Endometrium (tissue), 2 donors: ENCODE measurements at regions not wholly inside any gene's neighbourhood (a gene's known extent, or its start where the extent isn't known, plus 50 kb on each side); places are given as distances from the start of the nearest gene placed in this dataset.

Experiments used
- FAIRE-seq: peaks from 2 replicates; lab custom pipeline; 2012; peaks lifted over from hg19 to GRCh38; lab: Jason Lieb, UNC
- donor health status: control.
- donor health status: control.

DNA sequence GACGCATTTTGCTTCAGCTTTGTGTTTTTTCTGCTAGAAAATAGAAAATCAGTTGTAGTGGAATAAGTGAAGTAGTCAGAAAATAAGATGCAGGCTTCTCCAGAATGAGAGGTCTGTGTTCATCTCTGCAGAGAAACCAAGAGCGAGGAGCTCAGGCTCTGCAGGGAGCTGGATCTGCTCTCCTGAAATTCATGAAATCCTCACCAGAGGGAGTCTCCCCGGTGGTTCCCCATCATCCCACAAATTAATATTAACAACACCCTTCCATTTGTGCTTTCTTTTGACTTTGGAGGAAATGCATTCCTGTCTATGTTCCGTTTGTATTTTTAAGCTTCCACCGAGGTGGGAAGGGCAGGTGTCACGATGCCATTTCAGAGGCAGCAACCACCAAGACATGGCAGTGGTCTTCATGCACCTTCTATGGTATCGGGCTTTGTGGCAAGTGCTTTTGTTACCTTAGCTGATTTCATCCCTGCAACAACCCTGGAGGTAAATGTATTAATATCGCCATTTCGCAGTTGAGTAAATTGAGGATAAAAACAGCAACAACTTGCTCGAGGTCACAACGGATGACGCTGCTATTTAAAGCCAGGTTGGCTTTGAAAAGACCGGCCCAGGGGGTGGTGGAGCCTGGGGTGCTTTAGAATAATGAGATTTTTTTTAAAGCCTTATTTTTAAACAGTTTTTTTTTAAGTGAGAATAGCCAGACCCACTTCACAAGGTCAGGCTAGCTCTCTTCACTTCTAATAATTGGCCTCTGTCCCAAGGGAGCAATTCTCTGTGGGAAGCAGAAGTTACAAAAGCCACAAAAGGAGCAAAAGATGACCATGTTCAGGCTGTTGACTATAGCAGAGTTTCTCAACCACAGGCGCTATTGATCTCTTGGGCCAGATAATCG, 367.6 kb upstream of the ERCC4 start:
- peak; percentile 77 for FAIRE-seq

DNA sequence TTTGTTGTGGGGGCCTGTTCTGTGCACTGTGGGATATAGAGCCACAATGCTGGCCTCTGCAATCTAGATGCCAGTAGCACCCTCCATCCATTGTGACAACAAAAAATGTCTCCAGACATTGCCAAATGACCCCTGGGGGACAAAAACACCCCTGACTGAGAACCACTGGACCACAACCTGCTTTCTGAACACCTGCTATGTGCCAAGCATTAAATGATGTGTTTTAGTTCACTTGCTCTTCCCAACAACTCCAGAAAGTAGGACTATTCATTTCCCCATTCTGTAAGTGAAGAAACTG, 367.0 kb upstream of the ERCC4 start:
- no peak for FAIRE-seq

DNA sequence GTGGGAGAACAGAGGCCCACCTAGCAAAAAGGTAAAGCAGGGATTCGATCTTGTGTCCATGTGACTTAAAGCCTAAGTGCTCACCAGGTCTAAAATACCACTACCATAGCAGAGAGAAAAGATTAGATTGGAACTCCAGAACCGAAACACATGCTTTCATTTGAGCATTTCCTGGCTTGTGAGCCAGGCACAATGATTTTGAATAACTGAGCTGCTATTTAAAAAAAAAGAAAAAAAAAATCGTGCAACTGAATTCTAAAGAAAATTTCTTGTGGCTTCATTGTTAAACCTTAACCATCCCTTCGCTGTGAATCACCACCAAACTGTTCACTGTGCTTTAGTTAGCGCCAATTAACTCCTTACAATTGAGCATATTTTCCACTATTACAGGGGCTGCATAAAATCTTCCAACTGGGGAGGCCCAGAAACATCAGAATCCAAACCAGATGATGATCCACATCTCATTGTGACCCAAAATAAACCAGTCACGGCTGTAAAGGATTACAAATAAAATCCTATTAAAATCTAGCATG, 366.4 kb upstream of the ERCC4 start:
- peak; percentile 60 for FAIRE-seq

DNA sequence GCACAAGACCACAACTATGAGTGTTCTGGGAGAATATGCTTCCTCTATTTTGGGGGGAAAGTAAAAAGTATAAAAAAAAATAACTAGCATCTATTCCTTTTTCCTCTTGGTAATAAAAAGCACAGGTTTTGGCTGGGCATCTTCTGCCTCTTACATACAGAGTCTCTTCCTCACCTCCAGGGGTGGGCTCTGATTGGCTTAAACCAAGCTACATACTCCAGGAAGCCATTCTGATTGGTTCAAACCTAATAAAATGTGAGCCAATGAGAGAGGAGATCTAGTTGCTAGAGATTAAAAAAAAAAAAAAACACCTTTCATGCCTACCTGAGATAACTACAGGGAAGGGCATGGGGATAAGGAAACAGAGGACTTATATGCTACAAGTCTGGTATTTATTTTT, 365.9 kb upstream of the ERCC4 start:
- FAIRE-seq, result no peak

DNA sequence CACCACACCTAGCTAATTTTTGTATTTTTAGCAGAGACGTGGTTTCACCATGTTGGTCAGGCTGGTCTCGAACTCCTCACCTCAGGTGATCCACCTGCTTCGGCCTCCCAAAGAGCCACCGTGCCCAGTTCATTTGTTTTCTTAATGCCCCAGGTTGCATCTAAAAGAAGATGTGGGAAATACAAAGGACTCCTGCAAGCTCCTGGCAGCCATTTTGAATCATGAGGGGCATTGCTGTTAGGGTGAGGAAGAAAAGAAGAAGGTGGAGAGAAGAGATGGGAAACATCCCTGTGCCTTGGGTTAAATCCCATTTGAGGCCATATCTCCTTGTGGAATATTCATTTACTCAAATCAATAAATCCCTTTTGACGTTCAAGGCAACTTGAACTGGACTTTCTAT, 365.3 kb upstream of the ERCC4 start:
- no peak for FAIRE-seq

DNA sequence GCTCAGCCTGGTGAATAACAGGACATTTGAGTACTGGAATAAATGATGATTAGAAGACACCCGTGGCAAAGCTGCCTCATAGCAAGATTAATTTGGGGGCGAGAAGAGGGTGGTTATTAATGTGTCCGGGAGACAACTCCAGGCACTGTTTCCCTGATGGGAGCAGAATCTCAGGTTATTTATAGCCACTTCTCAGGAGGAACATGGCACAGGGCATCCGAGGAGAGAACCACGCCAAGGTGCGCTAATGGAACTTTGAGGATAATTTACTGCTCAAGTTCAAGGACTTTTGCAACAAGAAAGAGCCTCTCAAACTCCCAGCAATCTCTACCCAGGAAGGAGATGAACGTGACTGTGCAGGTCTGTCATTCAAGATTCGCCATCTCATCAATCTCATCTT, 362.5 kb upstream of the ERCC4 start:
- no peak for FAIRE-seq

DNA sequence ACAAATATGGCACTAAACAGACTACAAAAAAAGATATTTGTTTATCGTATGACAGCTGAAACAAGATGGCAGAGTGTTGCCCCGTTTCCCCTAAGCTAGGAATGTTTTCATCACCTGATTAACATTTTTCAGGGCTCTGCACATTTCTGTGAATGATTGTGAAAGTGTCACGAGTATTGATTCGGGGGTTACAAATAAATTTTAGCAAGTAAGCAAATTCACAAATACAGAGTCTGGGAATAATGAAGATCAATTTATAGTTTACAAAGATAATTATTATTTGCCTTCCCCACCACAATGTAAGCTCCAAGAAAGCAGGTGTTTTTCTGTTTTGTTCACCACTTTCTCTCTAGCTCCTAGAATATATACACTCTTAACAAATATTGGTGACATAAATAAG, 361.2 kb upstream of the ERCC4 start:
- no peak for FAIRE-seq

DNA sequence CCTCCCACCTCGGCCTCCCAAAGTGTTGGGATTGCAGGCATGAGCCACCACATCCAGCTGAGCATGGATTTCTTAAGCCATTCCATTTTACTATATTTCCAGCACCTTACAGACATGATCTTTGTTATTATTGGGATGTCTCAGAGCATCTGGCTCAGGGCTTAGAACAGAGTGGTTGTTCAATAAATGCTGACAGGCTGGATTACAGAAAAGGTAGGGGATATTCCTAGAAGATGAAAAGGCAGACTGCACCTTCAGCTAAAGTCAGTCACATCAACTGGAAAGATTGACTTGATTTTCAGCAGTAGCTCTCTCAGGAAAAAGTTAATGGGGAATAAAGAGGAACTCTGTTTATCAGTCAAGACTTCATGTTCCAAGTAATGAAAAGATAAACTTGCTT, 360.3 kb upstream of the ERCC4 start:
- FAIRE-seq, result no peak

DNA sequence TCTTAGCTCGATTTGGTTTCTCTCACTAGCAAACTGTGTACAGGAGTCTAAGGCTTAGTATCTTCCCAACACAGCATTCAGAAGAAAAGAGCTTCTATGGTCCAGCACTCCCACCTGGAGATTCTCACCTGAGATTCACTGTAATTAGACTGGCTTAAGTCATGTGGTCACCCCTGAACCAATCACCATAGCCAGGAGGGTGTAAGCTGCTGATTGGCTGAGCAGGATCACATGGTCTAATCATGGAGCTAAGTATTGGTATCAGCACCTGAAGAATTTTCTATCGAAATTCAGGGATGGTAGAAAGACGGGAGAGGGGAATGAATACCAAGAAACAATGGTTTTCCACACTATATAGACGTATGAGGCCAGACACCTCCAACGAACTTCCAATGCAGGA, 359.8 kb upstream of the ERCC4 start:
- no peak for FAIRE-seq

DNA sequence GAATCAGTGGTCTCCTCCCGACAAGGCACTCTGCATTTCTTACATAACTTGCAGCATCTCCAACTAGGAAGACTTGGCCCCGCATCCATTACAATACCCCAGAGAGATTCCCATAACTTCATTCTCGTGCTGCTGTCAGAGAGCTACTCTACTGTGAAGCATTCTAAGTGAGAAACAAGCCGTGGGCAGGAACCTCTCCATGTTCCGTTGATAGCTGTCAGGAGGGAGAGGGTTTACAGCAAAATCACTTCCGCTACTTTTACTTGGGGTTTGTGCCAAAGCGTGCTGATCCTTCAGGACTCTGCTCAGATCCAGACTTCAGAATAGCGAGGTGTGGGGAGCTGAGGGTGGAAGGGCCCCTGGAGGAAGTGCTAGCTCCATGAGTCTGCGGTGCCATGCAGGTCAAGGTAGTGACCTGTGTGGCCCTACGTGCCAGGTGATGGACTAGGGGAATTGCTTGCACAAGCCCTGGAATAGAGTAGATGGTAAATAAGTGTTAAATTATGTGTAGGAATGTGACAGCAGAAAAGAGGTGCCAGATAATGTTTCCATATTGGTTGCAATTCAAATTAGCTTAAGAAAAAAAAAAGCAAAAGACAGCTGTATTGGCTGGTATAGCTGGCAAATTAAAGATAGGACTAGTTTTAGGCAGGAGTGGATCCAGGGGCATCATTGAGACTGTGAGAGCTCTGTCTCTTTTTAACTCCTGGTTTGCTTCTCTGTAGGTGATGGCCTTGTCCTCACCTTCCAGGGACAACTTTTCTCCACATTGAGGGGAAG, 358.5 kb upstream of the ERCC4 start:
- FAIRE-seq, result no peak

DNA sequence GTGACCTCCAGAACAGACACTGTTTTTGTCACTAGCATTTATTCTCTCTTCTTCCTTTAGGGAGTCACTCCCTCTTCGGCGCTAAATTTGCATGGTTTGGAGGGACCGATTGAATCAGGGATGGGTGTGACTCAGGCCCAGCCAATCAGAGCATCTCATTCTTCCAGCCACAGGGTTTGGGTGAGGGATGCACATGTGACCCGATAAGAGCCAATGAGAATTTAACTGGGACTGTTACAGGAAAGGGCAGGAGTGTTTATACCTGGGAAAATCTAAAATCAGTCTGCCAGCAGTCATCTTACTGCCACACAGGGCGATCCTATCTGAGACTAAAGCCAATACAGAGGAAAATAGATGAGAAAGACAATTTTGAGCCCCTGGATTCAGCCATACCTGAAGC, 351.2 kb upstream of the ERCC4 start:
- FAIRE-seq, result no peak

DNA sequence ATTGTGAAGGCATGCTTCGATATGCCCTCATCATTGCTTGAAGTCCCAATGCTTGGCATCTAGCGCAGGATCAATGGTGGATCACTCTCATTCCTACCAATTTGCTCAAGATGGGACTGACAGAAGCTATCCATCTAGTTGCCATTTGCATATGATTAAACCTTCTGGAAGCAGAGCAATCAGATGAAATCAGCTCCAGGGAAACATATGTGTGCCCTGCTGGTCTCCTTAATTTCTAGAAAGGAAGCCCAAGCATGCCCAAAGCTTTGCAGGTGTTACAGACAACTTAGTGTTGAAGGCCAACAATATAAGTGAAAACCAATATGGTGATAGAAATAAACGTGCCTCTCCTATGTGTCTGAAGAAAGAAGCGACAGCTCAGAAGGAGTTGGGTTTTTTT, 350.0 kb upstream of the ERCC4 start:
- FAIRE-seq, result no peak

DNA sequence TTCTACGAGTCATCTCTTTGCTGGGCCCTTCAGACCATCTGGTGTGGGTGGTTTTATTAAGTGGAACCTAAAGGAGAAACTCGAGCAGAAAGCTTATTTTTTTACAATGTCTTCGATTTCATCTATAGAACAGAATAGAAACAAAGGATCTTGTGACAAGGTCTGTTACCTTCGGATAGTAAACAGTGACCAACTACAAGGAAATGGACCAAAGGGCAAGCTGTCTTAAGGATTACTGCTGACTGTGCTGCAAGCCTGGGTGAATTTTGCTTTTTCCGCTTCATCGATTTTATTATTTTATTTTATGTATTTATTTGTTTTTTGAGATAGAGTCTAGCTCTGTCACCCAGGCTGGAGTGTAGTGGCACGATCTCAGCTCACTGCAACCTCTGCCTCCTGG, 348.9 kb upstream of the ERCC4 start:
- FAIRE-seq, result no peak

DNA sequence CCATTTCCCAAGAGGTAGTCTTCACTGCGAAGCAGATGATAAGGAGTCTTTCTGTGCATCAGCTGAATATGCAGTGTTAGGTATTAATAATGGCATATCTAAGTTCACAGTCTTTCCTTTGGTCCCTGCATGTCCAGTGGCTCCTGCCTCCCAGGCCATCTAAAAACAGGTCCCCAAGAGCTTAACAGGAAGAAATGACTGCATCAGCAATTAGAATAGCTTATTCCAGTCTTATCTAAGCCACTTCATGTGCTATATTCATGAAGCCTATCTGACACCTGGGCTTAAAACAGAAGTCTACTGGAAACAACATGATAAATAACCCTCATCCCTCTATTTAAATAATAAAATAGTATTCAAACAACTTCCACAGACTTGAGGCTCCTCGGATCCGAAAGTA, 346.1 kb upstream of the ERCC4 start:
- FAIRE-seq, result no peak

DNA sequence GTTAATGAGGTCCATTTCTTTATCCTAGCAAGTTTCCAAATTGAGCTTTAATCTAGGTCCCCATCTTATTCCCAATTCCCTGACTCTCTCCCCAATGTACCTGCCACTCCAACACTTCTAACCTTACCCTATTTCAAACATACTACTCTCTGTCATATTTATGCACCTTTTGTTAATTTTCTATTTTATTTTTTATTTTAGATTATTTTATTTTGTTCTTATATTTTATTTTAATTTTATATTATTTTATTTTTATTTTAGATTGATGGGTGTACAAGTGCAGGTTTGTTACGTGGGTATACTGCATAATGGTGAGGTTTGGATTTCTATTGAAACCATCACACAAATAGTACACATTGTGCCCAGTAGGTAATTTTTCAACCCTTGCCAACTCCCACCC, 333.9 kb upstream of the ERCC4 start:
- FAIRE-seq, result no peak

DNA sequence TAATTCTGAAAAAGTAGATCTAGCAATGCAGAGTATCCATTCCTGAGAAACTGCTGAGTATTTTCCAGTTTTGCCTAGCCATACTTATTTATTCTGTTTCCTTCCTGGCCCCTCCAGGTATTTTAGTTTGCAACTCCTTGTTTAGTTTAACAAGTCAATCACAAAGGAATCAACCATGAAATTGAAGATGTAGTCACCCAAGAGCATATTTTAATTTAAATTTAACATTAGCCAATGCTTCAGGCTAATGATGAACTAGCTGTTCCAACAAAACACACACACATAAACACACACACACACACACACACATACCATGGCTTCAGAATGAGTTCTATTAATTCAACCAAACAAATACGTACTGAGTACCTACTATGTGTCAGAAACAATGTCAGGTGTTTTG, 332.8 kb upstream of the ERCC4 start:
- no peak for FAIRE-seq

DNA sequence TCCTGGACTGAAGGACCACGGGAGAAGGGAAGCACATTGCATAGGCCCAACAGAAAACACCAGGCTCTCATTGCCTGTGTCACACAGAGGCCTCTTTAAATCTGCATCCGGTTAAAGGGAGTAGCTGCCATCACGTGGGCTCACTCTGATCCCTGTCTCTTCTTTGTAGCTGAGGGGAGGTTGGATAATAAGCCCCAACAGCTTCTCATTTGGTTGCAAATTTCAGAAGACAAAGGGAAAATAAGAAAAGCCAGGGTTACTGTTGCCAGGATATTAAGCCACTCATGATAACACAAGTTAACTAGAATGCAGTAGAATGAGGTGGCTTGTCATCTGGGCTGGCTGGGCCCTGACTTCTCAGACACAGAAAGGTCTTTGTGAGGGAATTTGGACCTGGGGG, 325.1 kb upstream of the ERCC4 start:
- no peak for FAIRE-seq

DNA sequence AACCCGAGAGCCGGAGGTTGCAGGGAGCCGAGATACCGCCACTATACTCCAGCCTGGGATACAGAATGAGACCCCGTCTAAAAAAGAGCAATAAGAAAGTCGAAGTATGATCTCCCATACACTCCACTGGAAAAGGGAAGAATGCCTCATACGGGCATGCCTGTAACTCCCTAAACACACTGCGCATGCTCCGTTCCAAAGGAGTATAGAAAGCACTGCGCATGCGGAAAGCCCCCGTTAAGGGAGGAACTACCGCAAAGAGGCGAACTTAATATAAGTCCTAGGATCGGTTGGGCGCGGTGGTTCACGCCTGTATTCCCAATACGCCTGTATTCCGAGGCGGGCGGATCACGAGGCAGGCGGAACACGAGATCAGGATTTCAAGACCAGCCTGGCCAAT, 313.1 kb upstream of the ERCC4 start:
- FAIRE-seq, result no peak

DNA sequence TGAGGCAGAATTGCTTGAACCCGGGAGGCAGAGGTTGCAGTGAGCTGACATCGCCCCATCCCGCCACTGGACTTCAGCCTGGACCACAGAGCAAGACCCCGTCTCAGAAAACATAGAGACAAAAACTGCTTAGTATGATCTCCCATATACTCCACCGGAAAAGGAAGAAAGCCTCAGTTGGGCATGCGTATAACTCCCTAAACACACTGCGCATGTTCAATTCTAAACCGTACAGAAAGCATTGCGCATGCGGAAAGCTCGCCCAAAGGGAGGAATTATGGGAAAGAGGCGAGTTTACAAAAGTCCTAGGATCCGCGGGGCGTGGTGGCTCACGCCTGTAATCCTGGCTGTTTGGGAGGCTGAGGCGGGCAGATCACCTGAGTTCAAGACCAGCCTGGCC, 312.7 kb upstream of the ERCC4 start:
- FAIRE-seq, result no peak

DNA sequence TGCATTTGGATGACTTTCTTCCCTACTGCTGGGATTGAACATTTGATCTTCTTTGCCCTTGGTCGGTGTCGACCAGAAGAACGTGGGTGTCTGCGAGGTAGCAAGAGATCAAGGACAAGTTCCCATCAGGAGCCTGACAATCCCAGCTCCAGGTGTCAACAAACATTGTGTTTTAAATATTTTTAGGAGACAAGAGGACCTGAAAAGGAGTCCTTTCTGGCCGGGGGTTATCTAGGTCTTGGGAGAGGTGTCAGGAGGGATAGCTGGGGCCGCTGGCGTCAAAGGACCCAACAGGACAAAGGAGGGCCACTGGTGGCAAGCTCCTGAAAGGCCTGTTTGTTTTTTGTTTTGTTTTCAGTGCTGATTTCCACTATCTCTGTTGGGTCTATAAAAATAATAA, 308.4 kb upstream of the ERCC4 start:
- FAIRE-seq, result no peak

DNA sequence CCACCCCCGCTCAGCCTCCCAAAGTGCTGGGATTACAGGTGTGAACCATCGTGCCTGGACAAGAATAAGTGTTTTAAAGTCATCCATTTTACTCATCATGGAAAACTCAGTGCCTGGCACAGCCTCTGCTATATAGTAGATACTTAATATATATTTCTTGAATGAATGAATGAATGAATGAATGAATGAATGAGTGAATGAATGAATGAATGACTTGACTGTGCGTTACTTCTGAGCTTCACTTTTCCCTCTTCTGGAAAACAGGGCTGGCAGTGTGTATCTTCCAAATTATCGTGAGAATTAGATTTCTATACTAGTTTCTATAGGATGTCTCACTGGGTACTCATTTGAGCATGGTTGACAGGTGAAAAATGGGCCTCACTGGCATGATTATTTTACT, 307.3 kb upstream of the ERCC4 start:
- FAIRE-seq, result no peak

DNA sequence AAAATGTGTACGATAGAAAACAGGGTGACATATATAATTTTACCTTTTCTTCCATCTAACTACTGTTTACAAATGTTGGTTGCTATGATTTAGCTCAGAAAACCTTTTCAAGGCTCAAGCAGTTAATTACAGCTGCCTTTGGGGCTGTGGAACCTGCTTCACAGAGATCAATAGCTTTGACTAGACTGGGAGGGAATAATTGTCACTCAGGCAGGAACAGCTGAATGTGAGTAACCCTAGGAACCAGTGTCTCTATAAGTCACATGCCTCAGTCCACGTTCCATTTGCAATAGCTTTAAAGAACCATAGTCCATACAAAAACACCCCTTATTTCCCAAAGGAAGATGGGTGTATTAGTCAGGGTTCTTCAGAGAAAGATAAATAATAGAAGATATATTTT, 306.8 kb upstream of the ERCC4 start:
- FAIRE-seq, result no peak

DNA sequence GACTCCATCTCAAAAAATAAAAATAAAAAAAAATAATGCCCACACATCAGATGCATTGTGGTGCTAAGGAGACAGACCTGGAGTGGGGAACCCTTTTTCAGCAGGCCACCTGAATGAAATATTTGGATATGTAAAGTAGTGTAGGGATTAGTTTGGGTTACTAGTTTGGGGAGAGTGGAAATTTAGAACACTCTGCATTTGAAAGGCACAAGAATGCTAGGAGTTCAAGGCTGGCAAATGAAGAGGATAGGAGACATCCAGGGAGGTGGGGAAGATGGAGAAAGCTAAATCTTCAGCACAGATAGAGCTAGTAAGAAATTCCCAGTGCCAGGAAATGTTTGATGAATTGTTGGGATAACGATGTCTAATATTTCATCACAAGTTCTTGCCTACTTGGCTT, 298.3 kb upstream of the ERCC4 start:
- no peak for FAIRE-seq

DNA sequence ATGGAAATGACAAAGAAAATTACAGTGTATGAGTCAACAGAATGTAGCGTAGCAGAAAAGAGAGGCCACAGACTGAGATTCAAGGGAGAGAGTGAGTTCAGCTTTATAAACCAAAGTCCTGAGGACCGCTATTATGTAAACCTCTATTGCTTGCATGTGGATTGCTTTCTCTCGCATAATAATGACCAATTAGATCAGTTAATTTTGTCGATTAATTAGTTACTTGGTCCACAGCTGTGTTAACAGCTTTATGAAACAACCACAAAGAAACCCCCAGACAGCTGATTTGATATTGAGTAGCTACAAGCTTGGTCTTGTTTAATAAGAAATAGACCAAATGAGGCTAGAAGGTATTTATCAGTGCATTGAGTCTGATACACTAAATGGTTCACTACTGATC, 291.8 kb upstream of the ERCC4 start:
- no peak for FAIRE-seq
